GM21619 (cell line): ENCODE measurements at regions not wholly inside any gene's neighbourhood (a gene's known extent, or its start where the extent isn't known, plus 50 kb on each side); places are given as distances from the start of the nearest gene placed in this dataset.

Experiments
- ATAC-seq: cut with Tn5 transposase; IDR thresholded peaks from one replicate; pipeline ENCODE4 v1.9.1; 2021; ENCODE audit not compliant: unreplicated experiment

DNA sequence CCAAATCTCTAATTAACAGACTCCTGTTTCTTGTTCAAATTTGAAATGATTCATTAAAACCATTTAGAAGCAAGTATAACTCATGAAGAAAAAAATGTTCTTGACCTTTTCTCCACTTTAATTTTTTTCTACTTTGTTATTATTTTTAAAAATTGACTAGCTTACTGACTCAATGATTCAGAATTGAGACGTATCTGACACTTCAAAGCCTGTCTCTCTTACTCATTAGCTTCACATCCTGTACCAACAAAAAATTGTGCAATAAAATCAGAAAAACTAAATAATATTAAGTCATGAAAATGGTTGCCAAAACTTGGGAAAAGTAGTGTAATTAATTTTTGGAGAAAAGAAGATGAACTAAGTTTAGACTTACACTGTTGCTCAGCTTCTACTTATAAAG is 331.2 kb downstream of the SLC16A7 start:
- ATAC-seq, result no peak

DNA sequence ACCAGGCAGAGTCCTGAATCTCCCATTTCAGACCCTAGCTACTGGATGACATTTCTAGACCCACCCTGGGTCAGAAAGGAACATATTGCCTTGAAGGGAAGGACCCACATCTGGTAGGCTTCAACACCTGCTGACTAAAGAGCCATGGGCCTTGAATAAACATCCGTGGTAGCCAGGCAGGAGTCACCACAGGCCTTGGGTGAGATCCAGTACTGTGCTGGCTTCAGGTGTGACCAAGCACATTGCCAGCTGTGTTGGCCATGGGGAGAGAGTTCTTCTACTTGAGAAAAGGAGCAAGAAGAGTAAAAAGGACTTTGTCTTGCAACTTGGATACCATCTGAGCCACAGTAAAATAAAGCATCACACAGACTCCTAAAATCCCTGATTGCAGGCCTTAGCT is 332.6 kb downstream of the SLC16A7 start:
- ATAC-seq, result no peak

DNA sequence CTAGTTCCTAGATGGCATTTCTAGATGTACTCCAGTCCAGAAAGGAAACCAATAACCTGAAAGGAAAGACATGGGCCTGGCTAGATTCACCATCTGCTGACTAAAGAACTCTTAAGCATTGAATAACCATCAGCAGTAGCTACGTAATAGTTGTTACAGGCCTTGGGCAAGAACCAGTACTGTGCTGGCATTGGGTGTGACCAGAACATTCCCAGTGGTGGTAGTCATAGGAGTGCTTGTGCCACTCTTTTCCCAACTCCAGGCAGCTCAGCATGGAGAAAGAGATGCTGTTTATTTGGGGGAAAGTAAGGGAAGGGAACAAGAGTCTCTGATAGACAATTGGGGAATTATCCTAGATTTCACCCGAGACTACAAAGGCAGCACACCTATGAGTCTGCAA is 333.3 kb downstream of the SLC16A7 start:
- ATAC-seq, result no peak

DNA sequence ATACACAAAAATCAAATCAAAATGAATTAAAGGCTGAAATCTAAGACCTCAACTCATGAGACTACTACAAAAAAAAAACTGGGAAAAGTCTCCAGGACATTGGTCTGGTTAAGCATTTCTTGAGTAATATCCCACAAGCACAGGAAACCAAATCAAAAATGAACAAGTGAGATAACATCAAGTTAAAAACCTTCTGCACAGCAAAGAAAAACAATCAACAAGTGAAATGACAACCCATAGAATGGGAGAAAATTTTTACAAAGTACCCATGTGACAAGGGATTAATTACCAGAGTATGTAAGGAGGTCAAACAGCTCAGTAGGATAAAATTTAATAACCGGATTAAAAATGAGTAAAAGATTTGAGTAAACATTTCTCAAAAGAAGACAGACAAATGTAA is 338.7 kb downstream of the SLC16A7 start:
- no peak for ATAC-seq

DNA sequence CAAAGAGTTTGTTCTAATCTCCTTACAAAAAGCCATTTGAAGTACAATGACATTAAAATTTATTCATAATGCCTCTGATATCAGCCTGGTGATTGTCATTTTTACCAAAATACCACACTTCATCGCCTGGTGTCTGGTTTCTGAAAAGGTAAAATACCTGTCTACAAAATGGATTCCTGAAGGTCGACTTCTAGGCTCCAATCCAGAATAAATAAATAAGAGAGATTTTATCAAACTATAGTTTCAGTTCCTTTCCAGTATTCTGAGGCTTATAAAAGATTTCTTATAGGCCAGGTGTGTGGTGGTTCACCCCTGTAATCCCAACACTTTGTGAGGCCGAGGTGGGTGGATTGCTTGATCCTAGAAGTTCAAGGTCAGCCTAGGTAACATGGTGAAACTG is 340.7 kb downstream of the SLC16A7 start:
- ATAC-seq, result no peak

DNA sequence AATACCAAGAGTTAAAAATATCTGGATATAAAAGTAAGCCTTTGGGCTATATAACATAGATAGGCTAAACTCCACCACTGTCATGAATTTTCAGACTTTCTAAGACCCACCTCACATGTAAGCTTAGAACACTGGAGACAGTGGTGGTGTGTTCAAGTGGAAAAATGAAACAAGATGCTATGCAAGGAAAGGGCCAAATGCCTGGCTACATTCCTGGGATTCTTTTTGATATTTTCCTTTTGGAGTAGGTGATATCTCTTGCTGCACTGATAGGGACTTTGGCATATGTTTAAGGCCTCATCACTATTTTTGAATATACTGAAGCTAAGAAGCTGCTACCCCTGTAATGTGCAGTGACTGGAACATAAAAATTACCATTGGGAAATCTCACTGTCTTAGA is 341.3 kb downstream of the SLC16A7 start:
- ATAC-seq, result no peak

DNA sequence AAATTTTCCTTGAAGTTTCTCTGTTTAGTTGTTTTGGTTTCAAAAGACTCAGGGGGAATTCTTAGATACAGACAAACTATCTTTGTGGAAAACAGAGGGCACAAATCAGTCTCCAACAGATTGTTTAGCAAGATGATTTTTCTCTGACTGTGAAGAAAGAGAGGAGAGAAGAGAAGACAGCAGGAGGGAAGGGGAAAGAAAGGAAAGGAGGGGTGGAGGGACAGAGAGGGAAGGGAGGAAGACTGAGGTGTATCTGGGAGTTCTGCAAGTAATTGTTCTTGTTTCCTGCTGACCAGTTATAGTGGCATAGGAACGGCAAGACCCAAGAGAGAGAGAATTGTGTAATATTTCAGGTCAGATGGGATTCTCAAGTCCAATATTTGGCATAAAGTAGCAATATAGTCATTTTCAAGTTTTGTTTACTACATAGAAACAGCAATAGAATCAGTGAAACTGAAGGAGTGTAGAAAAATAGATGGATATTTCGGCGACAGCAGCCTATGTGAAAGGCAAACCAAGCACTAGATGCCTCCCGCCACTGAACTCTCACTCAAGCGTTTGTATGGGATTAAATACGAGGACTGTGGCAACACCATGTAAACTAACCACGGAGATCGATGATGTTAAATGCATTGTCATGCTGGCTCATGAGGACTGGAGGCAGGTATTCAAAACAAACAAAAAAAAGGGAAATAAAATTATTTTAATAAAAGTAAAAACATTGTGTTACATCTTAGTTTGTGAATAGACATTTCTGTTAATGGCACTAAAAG is 342.5 kb downstream of the SLC16A7 start:
- no peak for ATAC-seq

DNA sequence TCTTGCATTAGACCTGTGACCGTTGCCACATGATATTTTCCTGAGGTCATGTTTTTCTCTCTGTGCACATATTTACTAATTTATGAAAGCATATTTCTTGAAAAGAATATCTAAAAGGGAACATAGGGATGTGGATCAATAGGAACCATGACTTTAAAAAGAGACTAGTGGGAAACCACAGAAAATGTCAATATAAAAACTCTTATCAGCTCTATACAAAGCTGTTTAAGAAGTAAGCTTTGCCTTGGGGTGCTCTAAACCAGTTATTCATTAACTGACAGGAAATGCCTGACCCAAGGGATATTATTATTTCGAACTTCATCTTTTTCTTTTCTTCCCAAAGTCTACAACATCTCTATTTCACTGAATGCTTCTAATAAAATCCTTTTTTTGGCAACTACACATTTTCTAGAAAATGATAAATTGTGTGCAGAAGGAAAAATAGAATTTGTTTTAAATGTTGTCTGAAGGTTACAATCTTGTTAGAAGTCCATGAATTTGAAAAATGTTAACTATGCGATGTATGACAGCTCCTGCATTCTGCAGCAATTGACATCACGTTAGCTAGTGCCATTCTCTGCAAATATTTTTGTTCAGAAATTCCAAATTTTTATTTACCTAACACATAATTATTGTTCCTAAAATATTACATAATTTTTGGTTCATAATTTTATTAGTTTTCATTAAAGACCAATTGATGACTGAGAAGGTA is 345.0 kb downstream of the SLC16A7 start:
- ATAC-seq, result no peak

DNA sequence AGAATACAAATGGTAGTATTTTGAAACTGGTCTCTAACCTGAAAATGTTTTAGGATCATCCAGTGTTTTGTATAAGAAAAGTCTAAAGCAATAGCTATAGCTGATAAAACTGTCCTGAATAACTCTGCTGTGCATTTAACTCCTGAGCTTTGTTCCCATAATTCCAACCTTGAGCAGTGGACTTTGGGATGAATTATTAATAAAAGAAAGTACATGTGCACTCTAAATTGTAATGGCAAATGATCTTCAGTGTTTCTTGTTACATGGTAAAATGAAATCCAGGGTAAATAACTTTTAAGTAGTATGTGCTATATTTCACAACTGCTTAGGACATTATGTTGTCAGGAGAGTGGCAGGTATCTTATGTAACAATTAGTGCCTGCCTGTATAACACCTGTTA is 345.6 kb downstream of the SLC16A7 start:
- no peak for ATAC-seq

DNA sequence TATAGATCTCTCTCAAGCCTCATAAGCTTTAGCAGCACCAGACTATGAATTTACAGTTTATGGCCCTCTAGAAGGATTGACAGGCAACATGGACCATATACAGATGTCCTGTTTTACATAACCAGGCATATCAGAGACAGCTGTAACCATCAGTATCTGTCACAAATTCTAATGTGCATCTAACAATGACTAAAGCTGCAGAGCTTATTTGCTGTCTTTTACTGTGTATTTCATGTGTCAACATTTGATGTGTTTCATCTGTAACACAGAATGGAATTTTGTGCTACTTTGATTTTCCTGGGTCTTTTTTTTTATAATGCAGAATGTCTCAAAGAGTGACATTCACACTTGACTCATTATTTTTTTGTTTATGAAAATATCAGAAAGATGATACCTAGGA is 348.3 kb downstream of the SLC16A7 start:
- ATAC-seq, result no peak

DNA sequence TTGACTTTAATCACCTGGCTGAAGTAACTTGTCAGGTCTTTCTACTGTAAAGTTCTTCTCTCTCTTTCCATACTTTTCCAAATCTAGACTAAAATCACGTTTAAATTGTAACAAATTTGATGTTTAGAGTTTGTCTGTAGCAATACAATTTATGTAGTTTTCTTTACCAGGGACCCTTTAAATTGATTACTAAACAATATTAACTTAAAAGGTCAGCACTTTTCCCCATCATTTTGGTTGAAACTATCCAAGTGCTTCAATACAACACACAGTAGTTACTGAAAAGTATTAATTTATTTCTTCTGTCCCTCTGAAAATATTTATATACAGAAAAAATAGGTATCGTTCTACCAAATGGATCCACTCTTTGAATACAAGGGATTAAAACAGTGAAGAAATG is 350.8 kb downstream of the SLC16A7 start:
- no peak for ATAC-seq

DNA sequence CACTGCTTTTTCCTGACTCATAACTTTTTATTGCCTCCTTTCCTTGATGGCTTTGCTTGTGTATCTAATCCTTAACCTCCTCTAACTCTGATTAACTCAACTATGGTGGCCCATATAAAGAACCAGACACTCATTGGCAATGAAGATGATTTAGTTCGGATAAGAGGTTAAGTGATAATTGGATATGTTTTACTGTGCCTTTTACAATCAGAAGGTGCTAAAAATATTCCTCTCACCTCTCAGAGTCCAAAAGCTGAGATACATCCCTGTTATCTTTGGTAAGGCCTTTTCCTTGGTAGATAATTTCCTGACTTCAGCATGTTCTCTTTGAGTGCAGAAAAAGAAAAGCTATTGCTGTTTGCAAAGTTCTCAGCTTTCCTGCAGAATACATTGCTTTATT is 367.7 kb downstream of the SLC16A7 start:
- no peak for ATAC-seq

DNA sequence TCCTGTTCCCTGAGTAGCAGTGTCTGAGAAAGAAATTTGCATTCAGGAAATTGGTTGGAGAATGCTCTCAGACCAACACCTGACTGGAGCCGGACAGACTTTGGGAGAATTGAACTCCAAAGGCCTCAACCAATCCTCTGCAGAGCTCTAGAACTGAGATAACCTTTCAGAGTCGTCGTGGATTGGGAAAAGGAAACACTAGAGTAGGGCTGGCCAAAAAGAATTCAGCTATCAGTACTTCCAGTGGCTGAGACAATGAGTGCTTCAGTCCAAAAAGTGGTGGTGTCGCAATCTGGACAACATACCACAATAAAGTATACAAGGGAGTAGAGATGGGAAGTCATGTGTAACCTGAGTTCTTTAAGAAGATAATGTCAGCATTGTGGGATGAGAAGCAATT is 377.1 kb downstream of the SLC16A7 start:
- no peak for ATAC-seq

DNA sequence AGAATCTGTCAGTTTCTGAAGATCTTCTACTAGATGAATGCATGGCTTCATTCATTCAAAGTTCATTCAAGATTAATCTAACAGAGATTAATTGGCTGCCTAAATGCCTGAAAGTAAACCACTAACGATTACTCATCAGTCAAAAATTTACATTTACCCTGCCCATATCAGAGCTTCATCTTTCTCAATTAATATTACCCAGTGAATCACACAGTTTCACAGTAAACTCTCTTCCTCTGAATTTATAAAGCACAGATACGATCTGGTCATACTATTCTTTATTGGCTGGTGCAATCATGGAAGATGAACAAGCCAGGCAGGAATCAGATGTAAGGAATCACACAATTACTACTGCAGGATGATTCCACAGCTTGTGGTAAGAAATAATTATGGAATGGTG is 377.7 kb downstream of the SLC16A7 start:
- ATAC-seq, result no peak

DNA sequence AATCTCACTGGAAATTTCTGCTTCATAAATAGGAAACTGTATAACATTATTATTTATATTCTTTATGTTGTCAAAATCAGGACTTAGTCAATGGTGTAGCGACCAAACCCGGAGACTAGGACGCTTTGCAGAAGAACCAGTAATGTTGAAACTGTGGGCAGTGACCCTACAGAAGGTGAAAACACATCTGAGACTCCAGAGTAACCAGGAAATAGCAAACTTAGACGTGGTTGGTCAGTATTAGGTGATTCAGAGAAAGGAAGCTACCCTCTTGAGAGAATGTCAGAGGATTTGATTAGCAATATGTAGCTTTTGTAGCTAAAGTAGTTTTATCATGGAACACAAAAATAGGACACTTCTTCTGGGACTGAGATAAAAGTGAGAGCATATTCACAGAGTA is 381.9 kb downstream of the SLC16A7 start:
- ATAC-seq, result no peak

DNA sequence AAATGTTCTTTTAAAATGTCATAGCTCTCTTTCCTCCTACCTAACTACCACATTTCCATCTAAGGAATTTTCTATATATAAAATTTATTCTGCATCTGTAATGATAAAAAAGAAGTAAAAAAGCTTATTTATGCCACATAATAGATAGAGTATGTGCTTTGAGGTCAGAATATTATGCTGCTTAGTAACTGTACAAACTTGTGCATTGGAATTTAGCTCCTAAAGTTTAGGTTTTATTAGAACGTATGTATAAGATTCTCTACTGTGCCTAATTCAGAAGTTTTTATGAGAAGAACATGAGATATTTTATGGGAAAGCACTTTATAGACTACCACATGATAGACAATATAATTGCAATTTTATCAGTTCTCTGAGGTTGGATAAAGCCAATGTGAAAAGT is 384.6 kb downstream of the SLC16A7 start:
- ATAC-seq, result no peak

DNA sequence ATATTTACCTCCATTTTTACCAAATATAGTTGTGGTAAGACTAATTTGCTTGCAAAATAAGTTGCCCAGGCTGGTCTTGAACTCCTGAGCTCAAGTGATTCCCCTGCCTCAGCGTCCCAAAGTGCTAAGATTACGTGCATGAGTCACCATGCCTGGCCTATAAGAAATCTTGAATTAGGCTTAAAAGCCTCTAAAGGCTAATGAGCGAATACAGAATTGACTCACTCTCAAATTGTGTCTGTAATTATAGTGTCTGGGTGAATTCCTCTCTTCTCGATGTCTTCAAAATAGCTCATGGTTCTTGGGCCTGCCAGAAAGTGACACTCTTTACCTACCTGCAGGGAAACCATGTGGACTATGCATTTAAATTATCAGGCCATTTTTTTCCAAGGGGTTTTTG is 403.5 kb downstream of the SLC16A7 start:
- ATAC-seq, result no peak

DNA sequence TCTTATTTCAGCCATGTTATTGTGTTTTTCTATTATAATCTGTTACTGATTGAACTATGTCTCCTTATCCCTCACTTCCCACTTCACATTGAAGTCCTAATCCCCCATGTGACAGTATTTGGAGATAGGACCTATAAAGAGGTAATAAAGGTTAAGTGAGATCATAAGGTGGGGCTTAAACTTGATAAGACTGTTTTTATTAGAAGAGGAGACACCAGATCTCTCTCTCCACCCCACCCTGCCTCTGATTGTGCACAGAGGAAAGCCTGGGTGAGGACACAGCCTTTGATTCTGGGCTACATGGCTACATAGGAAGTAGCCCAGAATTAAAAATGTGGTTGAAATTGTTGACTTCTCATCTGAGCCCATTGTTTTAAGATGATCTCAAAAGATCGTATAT is 414.7 kb downstream of the SLC16A7 start:
- ATAC-seq, result no peak

DNA sequence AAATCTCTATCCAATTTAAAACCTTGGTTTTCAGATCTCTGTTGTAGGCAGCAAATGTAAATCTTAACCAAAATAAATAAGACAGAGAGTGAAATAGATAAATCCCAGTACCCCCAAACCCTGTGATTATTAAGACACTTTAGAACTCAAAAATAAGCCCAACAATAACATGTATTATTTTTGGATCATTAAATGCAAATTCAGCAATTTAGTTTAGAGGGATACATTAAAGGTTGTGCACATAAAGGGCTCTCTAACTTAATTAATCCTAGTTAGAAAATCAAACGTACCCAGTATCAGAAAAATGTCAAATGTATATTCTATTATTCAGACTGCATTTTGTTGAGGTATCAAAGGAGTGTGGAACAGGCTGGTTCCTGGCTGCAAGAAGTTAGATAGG is 416.8 kb downstream of the SLC16A7 start:
- ATAC-seq, result no peak

DNA sequence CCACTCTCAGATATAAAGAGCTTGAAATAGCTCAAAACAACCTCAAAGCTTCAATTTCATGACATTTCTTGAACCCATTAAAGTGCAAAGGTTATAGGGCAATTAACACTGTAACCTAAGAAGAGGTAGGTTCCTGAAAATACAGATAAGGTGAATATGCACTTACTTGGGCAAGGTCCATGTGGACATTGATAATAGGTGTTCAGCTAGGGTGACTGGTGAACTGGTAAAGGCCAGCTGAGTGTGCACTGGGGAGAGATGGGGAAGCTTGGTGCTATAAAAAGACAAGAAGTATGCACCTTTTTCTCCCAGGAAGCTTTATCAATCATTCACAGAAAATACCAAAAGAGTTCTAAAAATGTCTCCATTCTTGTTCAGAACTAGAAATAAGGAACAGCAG is 418.6 kb downstream of the SLC16A7 start:
- ATAC-seq, result no peak

DNA sequence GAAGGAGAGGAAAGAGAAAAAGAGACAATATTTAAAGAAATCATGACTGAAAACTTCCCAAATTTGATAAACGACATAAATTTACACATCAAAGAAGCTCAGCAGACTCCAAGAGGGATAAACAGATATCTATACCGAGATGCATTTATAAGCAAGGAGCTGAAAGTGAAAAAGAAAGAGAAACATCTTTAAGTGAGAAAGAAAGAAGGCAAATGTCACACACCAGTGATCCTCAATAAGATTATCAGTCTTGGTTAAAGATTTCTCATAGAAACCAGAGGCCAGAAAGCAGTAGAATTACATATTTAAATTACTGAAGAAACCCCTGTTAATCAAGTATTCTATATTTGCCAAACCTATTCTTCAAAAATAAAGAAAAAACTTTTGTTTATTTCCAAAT is 424.2 kb downstream of the SLC16A7 start:
- no peak for ATAC-seq

DNA sequence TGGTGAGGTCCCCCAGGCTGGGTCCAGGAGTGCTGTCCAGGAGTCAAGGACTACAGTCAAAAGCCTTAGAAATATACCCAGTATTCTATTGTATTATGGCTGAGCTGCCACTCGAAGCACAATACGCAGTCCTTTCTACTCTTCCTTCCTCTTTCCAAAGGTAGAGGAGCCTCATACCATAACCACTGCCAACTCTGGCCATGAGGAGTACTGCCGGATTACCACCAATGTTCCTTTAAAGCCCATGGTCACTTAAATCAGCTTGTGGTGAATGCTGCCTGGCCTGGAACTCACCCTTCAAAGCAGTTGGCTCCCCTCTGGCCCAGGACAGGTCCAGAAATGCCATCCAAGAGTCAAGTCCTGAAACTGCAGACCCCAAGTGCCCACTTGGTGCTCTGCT is 425.4 kb downstream of the SLC16A7 start:
- no peak for ATAC-seq

DNA sequence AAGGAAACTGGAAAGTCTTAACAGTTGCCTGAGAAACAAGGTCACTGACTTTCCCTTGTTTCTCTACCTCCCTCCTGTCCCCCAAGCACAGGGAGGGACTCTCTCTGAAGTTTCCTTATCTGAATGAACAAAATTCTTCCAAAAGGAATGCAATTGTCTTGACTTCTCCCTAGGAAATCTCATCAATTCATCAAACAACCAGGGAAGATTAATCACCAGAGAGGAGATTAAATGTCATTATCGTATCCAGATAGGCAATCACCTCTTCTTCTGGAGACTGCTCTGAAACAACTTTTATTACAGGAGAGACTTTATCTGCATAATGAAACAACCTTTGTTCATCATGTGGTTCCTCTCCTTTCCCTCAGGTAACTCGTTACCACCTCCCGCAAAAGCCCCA is 431.4 kb downstream of the SLC16A7 start:
- no peak for ATAC-seq
